GM12878 (cell line): ENCODE measurements at regions not wholly inside any gene's neighbourhood (a gene's known extent, or its start where the extent isn't known, plus 50 kb on each side); places are given as distances from the start of the nearest gene placed in this dataset.

Experiments used
- ATAC-seq: fragments of 200-7000 bp; cut with Tn5 transposase; 3 replicates; pipeline ENCODE4 v1.9.1; 2020; ENCODE audit warnings: mild to moderate bottlenecking, moderate library complexity
- BruUV-seq: library from RNA; stranded (reverse); fragments of 400-500 nt; replicated peaks from 2 replicates; lab custom pipeline; 2021; lab: Mats Ljungman, UMichigan
- CTCF ChIA-PET: fragments of 300-600 bp; sonication (Branson Sonifier 250); formaldehyde crosslinking; extraction: SDS; loops from one replicate; lab custom pipeline; 2021; ENCODE audit warnings: inconsistent platforms; lab: Yijun Ruan, JAX
- POLR2A ChIA-PET: fragments of 350-600 bp; formaldehyde crosslinking; extraction: SDS; loops from one replicate; lab custom pipeline; 2021; ENCODE audit warnings: inconsistent platforms; lab: Charles Lee
- RAD21 ChIA-PET: fragments of 300-600 bp; sonication (Branson Sonifier 250); formaldehyde crosslinking; loops from one replicate; lab custom pipeline; 2023; ENCODE audit warnings: antibody characterized with exemption; ENCODE audit not compliant: unreplicated experiment; lab: Charles Lee
- SMC1A ChIA-PET: fragments of 300-600 bp; sonication (Branson Sonifier 250); formaldehyde crosslinking; loops from one replicate; lab custom pipeline; 2023; ENCODE audit not compliant: unreplicated experiment, uncharacterized antibody; lab: Charles Lee
- DNase-seq: peaks from one replicate; pipeline ENCODE4 v3.0.0-alpha.2; 2011; ENCODE audit warnings: low read depth, low spot score
- FAIRE-seq: peaks from 3 replicates; lab custom pipeline; 2011; peaks lifted over from hg19 to GRCh38; lab: Jason Lieb, UNC
- H2AFZ ChIP-seq: 2 replicates; pipeline ENCODE4 v1.6.0; 2011; ENCODE audit warnings: low read depth, low read length, control low read depth; ENCODE audit not compliant: control insufficient read depth
- H3K27ac ChIP-seq: 2 replicates; pipeline ENCODE4 v1.5.1; 2011; ENCODE audit warnings: control low read depth; ENCODE audit not compliant: control insufficient read depth, insufficient read depth
- H3K27me3 ChIP-seq, 2 experiments: replicated peaks in 1 of 2; 2 replicates each; pipeline versions ENCODE4 v1.6.0 to v1.6.1; 2011; ENCODE audit warnings: low read length in 1 of 2; ENCODE audit not compliant: control insufficient read depth in 2 of 2, insufficient read depth in 2 of 2
- H3K36me3 ChIP-seq, 2 experiments: 2 replicates each; pipeline ENCODE4 v1.5.1; 2011; ENCODE audit warnings: low read length in 1 of 2; ENCODE audit not compliant: control insufficient read depth in 2 of 2, insufficient read depth in 2 of 2
- H3K4me1 ChIP-seq: 2 replicates; pipeline ENCODE4 v1.6.1; 2011; ENCODE audit warnings: mild to moderate bottlenecking, low read length, moderate library complexity, mixed read lengths; ENCODE audit not compliant: control insufficient read depth, insufficient read depth
- H3K4me2 ChIP-seq: 2 replicates; pipeline ENCODE4 v1.6.0; 2011; ENCODE audit warnings: control low read depth; ENCODE audit not compliant: control insufficient read depth, insufficient read depth
- H3K4me3 ChIP-seq: fragments of 200-600 bp; sonication (generic); 2 replicates; pipeline ENCODE4 v1.5.1; 2016
- H3K79me2 ChIP-seq: 2 replicates; pipeline ENCODE4 v1.6.0; 2011; ENCODE audit warnings: low read length; ENCODE audit not compliant: control insufficient read depth, insufficient read depth
- H3K9ac ChIP-seq: 2 replicates; pipeline ENCODE4 v1.8.0; 2011; ENCODE audit warnings: low read length, control low read depth, mixed read lengths; ENCODE audit not compliant: control insufficient read depth, insufficient read depth
- H3K9me3 ChIP-seq: replicated peaks from 3 replicates; pipeline ENCODE4 v1.5.1; 2011; ENCODE audit warnings: mild to moderate bottlenecking, low read length; ENCODE audit not compliant: control insufficient read depth, insufficient read depth
- H4K20me1 ChIP-seq: 2 replicates; pipeline ENCODE4 v1.6.0; 2011; ENCODE audit not compliant: control insufficient read depth, insufficient read depth
- ATF7 ChIP-seq: fragments of 450-650 bp; IDR thresholded peaks from 2 replicates; pipeline ENCODE4 v1.6.1; 2016; ENCODE audit warnings: low read depth, mild to moderate bottlenecking
- CEBPB ChIP-seq, 2 experiments: fragments of 150-350 bp in 1 of 2; IDR thresholded peaks; 2 replicates each; pipeline ENCODE4 v1.6.1; 2012 to 2014; ENCODE audit warnings: low read depth in 2 of 2, low read length in 2 of 2, borderline replicate concordance in 1 of 2, inconsistent platforms in 1 of 2
- FOXK2 ChIP-seq: fragments of 450-650 bp; IDR thresholded peaks from 2 replicates; pipeline ENCODE4 v1.6.1; 2017; ENCODE audit warnings: mild to moderate bottlenecking, moderate library complexity
- HDAC6 ChIP-seq: fragments of 200-600 bp; sonication (generic); IDR thresholded peaks from one replicate; pipeline ENCODE4 v1.8.0; 2017; ENCODE audit warnings: antibody characterized with exemption; ENCODE audit not compliant: unreplicated experiment
- POLR2A ChIP-seq: IDR thresholded peaks from 2 replicates; pipeline ENCODE4 v1.6.1; 2011; ENCODE audit warnings: low read depth, mild to moderate bottlenecking, low read length
- SRF ChIP-seq, 2 experiments: IDR thresholded peaks; 2 replicates each; pipeline ENCODE4 v1.6.1; 2011; ENCODE audit warnings: low read depth in 2 of 2, low read length in 2 of 2, mild to moderate bottlenecking in 1 of 2, moderate library complexity in 1 of 2
- TAF1 ChIP-seq: IDR thresholded peaks from 2 replicates; pipeline ENCODE4 v1.6.1; 2011; ENCODE audit warnings: mild to moderate bottlenecking, low read depth, low read length, borderline replicate concordance
- WGBS: methylation state at CpG from one replicate; pipeline ENCODE4 v1.1.6; 2016; ENCODE audit warnings: low lambda C conversion rate; ENCODE audit not compliant: insufficient replicate concordance, insufficient coverage; ENCODE audit errors: missing lambda C conversion rate; 5-methylcytosine and 5-hydroxymethylcytosine counted together
- in situ Hi-C: fragments of 300-500 bp; cut with MboI; formaldehyde crosslinking; loops from 9 replicates; pipeline ENCODE4 v1.14.3; 2018; ENCODE audit warnings: mixed read lengths
- intact Hi-C: fragments of 100-400 bp; cut with micrococcal nuclease; formaldehyde crosslinking; loops from one replicate; pipeline ENCODE4 v1.14.2; 2022; ENCODE audit not compliant: unreplicated experiment
- TF ChIP-seq, protein P1 (sequence below): fragments of 450-650 bp; formaldehyde crosslinking; IDR thresholded peaks from 2 replicates; pipeline ENCODE4 v1.4.0; 2022; ENCODE audit warnings: mild to moderate bottlenecking, moderate library complexity
- TF ChIP-seq, protein P2 (sequence below): fragments of 450-650 bp; formaldehyde crosslinking; IDR thresholded peaks from 2 replicates; pipeline ENCODE4 v1.5.0; 2022; ENCODE audit warnings: mild to moderate bottlenecking, missing genetic modification characterization

DNA sequence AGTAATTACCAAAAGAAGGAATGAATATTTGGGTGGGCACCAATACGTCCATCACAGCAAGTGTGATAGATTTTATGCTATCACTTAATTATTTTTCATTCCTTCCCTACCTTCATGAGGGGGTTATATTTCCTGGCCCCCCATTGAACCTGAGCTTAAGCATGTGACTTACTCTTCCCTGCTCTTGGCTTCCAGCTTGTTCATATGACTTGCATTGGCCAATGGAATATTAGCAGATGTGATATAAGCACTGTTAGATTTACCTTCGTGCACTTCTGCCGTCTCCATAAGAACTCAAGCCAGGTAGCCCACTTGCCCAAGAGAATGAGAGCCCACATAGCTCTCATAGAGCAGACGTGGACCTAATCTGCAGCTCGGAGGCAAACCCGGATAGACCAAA lies 99.1 kb upstream of the SMARCA2 start:
- ChIA-PET CTCF (interaction anchor here (1.0 to 1.5 kb wide), 2 partner anchors 12 to 47 kb away, joined by 3 read pairs; no protein-coding TSS in a partner anchor), RAD21 (interaction anchor here (1.0 to 1.1 kb wide), 3 partner anchors 14 to 147 kb away, joined by 3 to 4 read pairs (median 3); no protein-coding TSS in a partner anchor), SMC1A (interaction anchor here (1.1 to 5.2 kb wide), 5 partner anchors 11 to 97 kb away, joined by 3 to 19 read pairs (median 4); no protein-coding TSS in a partner anchor), POLR2A (interaction anchor here (1.0 to 2.0 kb wide), 2 partner anchors 10 to 26 kb away, joined by 3 to 9 read pairs; no protein-coding TSS in a partner anchor)
- Histone ChIP-seq H3K27me3 (no peaks in the 10 kb centered on the region), H3K4me1 (peaks cover 3% of the 10 kb centered on the region; the same call in 1 of the 2 replicates), H3K27ac (no peak overlapping the region), H3K4me2 (no peak overlapping the region), H3K36me3 (peaks cover 1 to 4% of the 10 kb centered on the region in 2 experiments; a peak in 2 of 4 replicates), H3K4me3 (no peak overlapping the region), H2AFZ (no peak overlapping the region), H4K20me1 (no peaks in the 10 kb centered on the region), H3K9ac (no peak overlapping the region), H3K9me3 (peaks cover 10% of the 10 kb centered on the region; the same call in 2 of the 3 replicates), H3K79me2 (no peaks in the 10 kb centered on the region)
- DNase-seq: no peak
- ATAC-seq: no peak
- intact Hi-C loops: no loop called here
- FAIRE-seq: no peak
- TF ChIP-seq TAF1 (no peak), SRF (IDR thresholded peaks at IDR 0.05; ENCODE audit: low read depth in 2 of 2, low read length in 2 of 2) (no peak), CEBPB (IDR thresholded peaks at IDR 0.05; ENCODE audit: borderline replicate concordance in 1 of 2, low read depth in 2 of 2, low read length in 2 of 2) (no peak), ATF7 (no peak), HDAC6 (no peak), POLR2A (no peak), FOXK2 (no peak)
- TF ChIP-seq, protein P1, sequence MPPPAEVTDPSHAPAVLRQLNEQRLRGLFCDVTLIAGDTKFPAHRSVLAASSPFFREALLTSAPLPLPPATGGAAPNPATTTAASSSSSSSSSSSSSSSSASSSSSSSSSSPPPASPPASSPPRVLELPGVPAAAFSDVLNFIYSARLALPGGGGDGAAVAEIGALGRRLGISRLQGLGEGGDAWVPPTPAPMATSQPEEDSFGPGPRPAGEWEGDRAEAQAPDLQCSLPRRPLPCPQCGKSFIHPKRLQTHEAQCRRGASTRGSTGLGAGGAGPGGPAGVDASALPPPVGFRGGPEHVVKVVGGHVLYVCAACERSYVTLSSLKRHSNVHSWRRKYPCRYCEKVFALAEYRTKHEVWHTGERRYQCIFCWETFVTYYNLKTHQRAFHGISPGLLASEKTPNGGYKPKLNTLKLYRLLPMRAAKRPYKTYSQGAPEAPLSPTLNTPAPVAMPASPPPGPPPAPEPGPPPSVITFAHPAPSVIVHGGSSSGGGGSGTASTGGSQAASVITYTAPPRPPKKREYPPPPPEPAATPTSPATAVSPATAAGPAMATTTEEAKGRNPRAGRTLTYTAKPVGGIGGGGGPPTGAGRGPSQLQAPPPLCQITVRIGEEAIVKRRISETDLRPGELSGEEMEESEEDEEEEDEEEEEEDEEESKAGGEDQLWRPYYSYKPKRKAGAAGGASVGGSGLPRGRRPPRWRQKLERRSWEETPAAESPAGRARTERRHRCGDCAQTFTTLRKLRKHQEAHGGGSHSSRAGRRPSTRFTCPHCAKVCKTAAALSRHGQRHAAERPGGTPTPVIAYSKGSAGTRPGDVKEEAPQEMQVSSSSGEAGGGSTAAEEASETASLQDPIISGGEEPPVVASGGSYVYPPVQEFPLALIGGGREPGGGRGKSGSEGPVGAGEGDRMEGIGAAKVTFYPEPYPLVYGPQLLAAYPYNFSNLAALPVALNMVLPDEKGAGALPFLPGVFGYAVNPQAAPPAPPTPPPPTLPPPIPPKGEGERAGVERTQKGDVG (CRISPR knock-in tag): no peak
- TF ChIP-seq, protein P2, sequence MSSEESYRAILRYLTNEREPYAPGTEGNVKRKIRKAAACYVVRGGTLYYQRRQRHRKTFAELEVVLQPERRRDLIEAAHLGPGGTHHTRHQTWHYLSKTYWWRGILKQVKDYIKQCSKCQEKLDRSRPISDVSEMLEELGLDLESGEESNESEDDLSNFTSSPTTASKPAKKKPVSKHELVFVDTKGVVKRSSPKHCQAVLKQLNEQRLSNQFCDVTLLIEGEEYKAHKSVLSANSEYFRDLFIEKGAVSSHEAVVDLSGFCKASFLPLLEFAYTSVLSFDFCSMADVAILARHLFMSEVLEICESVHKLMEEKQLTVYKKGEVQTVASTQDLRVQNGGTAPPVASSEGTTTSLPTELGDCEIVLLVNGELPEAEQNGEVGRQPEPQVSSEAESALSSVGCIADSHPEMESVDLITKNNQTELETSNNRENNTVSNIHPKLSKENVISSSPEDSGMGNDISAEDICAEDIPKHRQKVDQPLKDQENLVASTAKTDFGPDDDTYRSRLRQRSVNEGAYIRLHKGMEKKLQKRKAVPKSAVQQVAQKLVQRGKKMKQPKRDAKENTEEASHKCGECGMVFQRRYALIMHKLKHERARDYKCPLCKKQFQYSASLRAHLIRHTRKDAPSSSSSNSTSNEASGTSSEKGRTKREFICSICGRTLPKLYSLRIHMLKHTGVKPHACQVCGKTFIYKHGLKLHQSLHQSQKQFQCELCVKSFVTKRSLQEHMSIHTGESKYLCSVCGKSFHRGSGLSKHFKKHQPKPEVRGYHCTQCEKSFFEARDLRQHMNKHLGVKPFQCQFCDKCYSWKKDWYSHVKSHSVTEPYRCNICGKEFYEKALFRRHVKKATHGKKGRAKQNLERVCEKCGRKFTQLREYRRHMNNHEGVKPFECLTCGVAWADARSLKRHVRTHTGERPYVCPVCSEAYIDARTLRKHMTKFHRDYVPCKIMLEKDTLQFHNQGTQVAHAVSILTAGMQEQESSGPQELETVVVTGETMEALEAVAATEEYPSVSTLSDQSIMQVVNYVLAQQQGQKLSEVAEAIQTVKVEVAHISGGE (CRISPR knock-in tag): no peak
- 98% methylated on average over 6 of the region's 6 CpGs for WGBS
- in situ Hi-C loops: no loop called here
- BruUV-seq: no TSS peak
